ENCODE measurements at regions not wholly inside any gene's neighbourhood (a gene's known extent, or its start where the extent isn't known, plus 50 kb on each side); places are given as distances from the start of the nearest gene placed in this dataset.

GRCh38 chr16:56140645-56141044, 50.6 kb upstream of the GNAO1 start:
- H3K27me3 ChIP-seq (ENCODE audit: insufficient read depth, low read length) = no peaks in the 10 kb centered on the region
- H3K9ac ChIP-seq (ENCODE audit: low read depth, low read length) = no peak overlapping the region
- H3K27ac ChIP-seq (ENCODE audit: low read depth, low read length) = no peak overlapping the region
- no peaks in the 10 kb centered on the region for H3K9me3 ChIP-seq (ENCODE audit: insufficient read depth, low read depth, low read length)
- no peaks in the 10 kb centered on the region for H3K36me3 ChIP-seq (ENCODE audit: insufficient read depth, low read length)
- peaks cover 8% of the 10 kb centered on the region for H3K4me1 ChIP-seq (ENCODE audit: insufficient read depth, low read length)
- H3K4me3 ChIP-seq (ENCODE audit: low read length) = no peak overlapping the region

- H3K4me1 ChIP-seq (ENCODE audit: insufficient read depth, low read length) = no peaks in the 10 kb centered on the region
- H3K9ac ChIP-seq (ENCODE audit: low read depth, low read length) = no peak overlapping the region
- no peak overlapping the region for H3K4me3 ChIP-seq (ENCODE audit: low read length)
- no peaks in the 10 kb centered on the region for H3K36me3 ChIP-seq (ENCODE audit: insufficient read depth, low read length)
- H3K27ac ChIP-seq (ENCODE audit: low read depth, low read length) = no peak overlapping the region
- H3K27me3 ChIP-seq (ENCODE audit: insufficient read depth, low read length) = no peaks in the 10 kb centered on the region
- no peaks in the 10 kb centered on the region for H3K9me3 ChIP-seq (ENCODE audit: insufficient read depth, low read depth, low read length)
- 86% methylated on average over 5 of the region's 5 CpGs for whole genome bisulfite sequencing
Measured at GRCh38 chr16:56137269-56137668, 54.0 kb upstream of the GNAO1 start.

- Histone ChIP-seq H3K4me1 (ENCODE audit: insufficient read depth, low read length) (no peaks in the 10 kb centered on the region), H3K9ac (ENCODE audit: low read depth, low read length) (no peak overlapping the region), H3K9me3 (ENCODE audit: insufficient read depth, low read depth, low read length) (no peaks in the 10 kb centered on the region), H3K4me3 (ENCODE audit: low read length) (no peak overlapping the region), H3K36me3 (ENCODE audit: insufficient read depth, low read length) (no peaks in the 10 kb centered on the region), H3K27me3 (ENCODE audit: insufficient read depth, low read length) (no peaks in the 10 kb centered on the region), H3K27ac (ENCODE audit: low read depth, low read length) (no peak overlapping the region)
- WGBS = 91% methylated on average over 2 of the region's 3 CpGs
Measured at GRCh38 chr16:56136256-56136655, 55.0 kb upstream of the GNAO1 start.

- no peak overlapping the region for H3K27ac ChIP-seq (ENCODE audit: low read depth, low read length)
- WGBS = 100% methylated on average over 1 of the region's 1 CpG
- H3K36me3 ChIP-seq (ENCODE audit: insufficient read depth, low read length) = no peaks in the 10 kb centered on the region
Measured at GRCh38 chr16:56134790-56135189, 56.5 kb upstream of the GNAO1 start.

GRCh38 chr16:56125922-56126321, 65.4 kb upstream of the GNAO1 start:
- 92% methylated on average over 1 of the region's 1 CpG for WGBS
- no peaks in the 10 kb centered on the region for H3K27me3 ChIP-seq (ENCODE audit: insufficient read depth, low read length)
- H3K4me1 ChIP-seq (ENCODE audit: insufficient read depth, low read length) = no peaks in the 10 kb centered on the region

More at GRCh38 chr16:56134790-56135189, 56.5 kb upstream of the GNAO1 start:
- no peaks in the 10 kb centered on the region for H3K27me3 ChIP-seq (ENCODE audit: insufficient read depth, low read length)
- no peaks in the 10 kb centered on the region for H3K9me3 ChIP-seq (ENCODE audit: insufficient read depth, low read depth, low read length)
- no peak overlapping the region for H3K4me3 ChIP-seq (ENCODE audit: low read length)
- no peaks in the 10 kb centered on the region for H3K4me1 ChIP-seq (ENCODE audit: insufficient read depth, low read length)
- no peak overlapping the region for H3K9ac ChIP-seq (ENCODE audit: low read depth, low read length)

GRCh38 chr16:56122251-56122650, 69.0 kb upstream of the GNAO1 start:
- no peaks in the 10 kb centered on the region for H3K36me3 ChIP-seq (ENCODE audit: insufficient read depth, low read length)
- no peak overlapping the region for H3K4me3 ChIP-seq (ENCODE audit: low read length)
- H3K9me3 ChIP-seq (ENCODE audit: insufficient read depth, low read depth, low read length) = no peaks in the 10 kb centered on the region
- peaks cover 2% of the 10 kb centered on the region; the same call in 1 of the 2 replicates for H3K4me1 ChIP-seq (ENCODE audit: insufficient read depth, low read length)
- H3K27me3 ChIP-seq (ENCODE audit: insufficient read depth, low read length) = no peaks in the 10 kb centered on the region
- H3K27ac ChIP-seq (ENCODE audit: low read depth, low read length) = no peak overlapping the region
- H3K9ac ChIP-seq (ENCODE audit: low read depth, low read length) = no peak overlapping the region
- 95% methylated on average over 2 of the region's 2 CpGs for WGBS

More at GRCh38 chr16:56125922-56126321, 65.4 kb upstream of the GNAO1 start:
- H3K4me3 ChIP-seq (ENCODE audit: low read length) = no peak overlapping the region
- H3K36me3 ChIP-seq (ENCODE audit: insufficient read depth, low read length) = no peaks in the 10 kb centered on the region
- H3K27ac ChIP-seq (ENCODE audit: low read depth, low read length) = no peak overlapping the region
- no peaks in the 10 kb centered on the region for H3K9me3 ChIP-seq (ENCODE audit: insufficient read depth, low read depth, low read length)
- no peak overlapping the region for H3K9ac ChIP-seq (ENCODE audit: low read depth, low read length)

- H3K9me3 ChIP-seq (ENCODE audit: insufficient read depth, low read depth, low read length) = no peaks in the 10 kb centered on the region
- WGBS = 91% methylated on average over 2 of the region's 2 CpGs
Measured at GRCh38 chr16:56121156-56121500, 70.2 kb upstream of the GNAO1 start.

GRCh38 chr16:56120447-56121155, 70.7 kb upstream of the GNAO1 start:
- H3K27ac ChIP-seq (ENCODE audit: low read depth, low read length) = no peak overlapping the region
- peaks cover 18% of the 10 kb centered on the region for H3K4me1 ChIP-seq (ENCODE audit: insufficient read depth, low read length)
- H3K36me3 ChIP-seq (ENCODE audit: insufficient read depth, low read length) = no peaks in the 10 kb centered on the region
- H3K27me3 ChIP-seq (ENCODE audit: insufficient read depth, low read length) = no peaks in the 10 kb centered on the region
- H3K4me3 ChIP-seq (ENCODE audit: low read length) = no peak overlapping the region
- 94% methylated on average over 3 of the region's 3 CpGs for WGBS
- H3K9me3 ChIP-seq (ENCODE audit: insufficient read depth, low read depth, low read length) = no peaks in the 10 kb centered on the region
- H3K9ac ChIP-seq (ENCODE audit: low read depth, low read length) = no peak overlapping the region

More at GRCh38 chr16:56121156-56121500, 70.2 kb upstream of the GNAO1 start:
- H3K9ac ChIP-seq (ENCODE audit: low read depth, low read length) = no peak overlapping the region
- H3K27ac ChIP-seq (ENCODE audit: low read depth, low read length) = no peak overlapping the region
- no peaks in the 10 kb centered on the region for H3K27me3 ChIP-seq (ENCODE audit: insufficient read depth, low read length)
- H3K4me3 ChIP-seq (ENCODE audit: low read length) = no peak overlapping the region
- H3K36me3 ChIP-seq (ENCODE audit: insufficient read depth, low read length) = no peaks in the 10 kb centered on the region
- peaks cover 13% of the 10 kb centered on the region for H3K4me1 ChIP-seq (ENCODE audit: insufficient read depth, low read length)

GRCh38 chr16:56119133-56119532, 72.2 kb upstream of the GNAO1 start:
- WGBS = 95% methylated on average over 2 of the region's 2 CpGs
- Histone ChIP-seq H3K27me3 (ENCODE audit: insufficient read depth, low read length) (no peaks in the 10 kb centered on the region), H3K4me1 (ENCODE audit: insufficient read depth, low read length) (peaks cover 28% of the 10 kb centered on the region), H3K27ac (ENCODE audit: low read depth, low read length) (no peak overlapping the region), H3K36me3 (ENCODE audit: insufficient read depth, low read length) (no peaks in the 10 kb centered on the region), H3K9me3 (ENCODE audit: insufficient read depth, low read depth, low read length) (no peaks in the 10 kb centered on the region), H3K9ac (ENCODE audit: low read depth, low read length) (no peak overlapping the region), H3K4me3 (ENCODE audit: low read length) (no peak overlapping the region)

- peak overlapping the region; percentile 11; the same call in 1 of the 2 replicates for H3K27ac ChIP-seq (ENCODE audit: low read depth, low read length)
- no peaks in the 10 kb centered on the region for H3K36me3 ChIP-seq (ENCODE audit: insufficient read depth, low read length)
- no peaks in the 10 kb centered on the region for H3K27me3 ChIP-seq (ENCODE audit: insufficient read depth, low read length)
- peaks cover 42% of the 10 kb centered on the region for H3K4me1 ChIP-seq (ENCODE audit: insufficient read depth, low read length)
- H3K4me3 ChIP-seq (ENCODE audit: low read length) = peak overlapping the region; percentile 2; the same call in 1 of the 2 replicates
- no peaks in the 10 kb centered on the region for H3K9me3 ChIP-seq (ENCODE audit: insufficient read depth, low read depth, low read length)
- WGBS = 0% methylated on average over 1 of the region's 1 CpG
- H3K9ac ChIP-seq (ENCODE audit: low read depth, low read length) = no peak overlapping the region
Measured at GRCh38 chr16:56116577-56116964, 74.7 kb upstream of the GNAO1 start.

GRCh38 chr16:56115817-56116576, 75.3 kb upstream of the GNAO1 start:
- Histone ChIP-seq H3K4me1 (ENCODE audit: insufficient read depth, low read length) (peaks cover 42% of the 10 kb centered on the region), H3K9ac (ENCODE audit: low read depth, low read length) (no peak overlapping the region), H3K27me3 (ENCODE audit: insufficient read depth, low read length) (no peaks in the 10 kb centered on the region), H3K9me3 (ENCODE audit: insufficient read depth, low read depth, low read length) (no peaks in the 10 kb centered on the region), H3K4me3 (ENCODE audit: low read length) (peak overlapping the region; percentile 2; the same call in 1 of the 2 replicates), H3K36me3 (ENCODE audit: insufficient read depth, low read length) (no peaks in the 10 kb centered on the region), H3K27ac (ENCODE audit: low read depth, low read length) (peak overlapping the region; percentile 11; the same call in 1 of the 2 replicates)
- 50% methylated on average over 5 of the region's 6 CpGs for WGBS
